ENCODE measurements at regions not wholly inside any gene's neighbourhood (a gene's known extent, or its start where the extent isn't known, plus 50 kb on each side); places are given as distances from the start of the nearest gene placed in this dataset.

GRCh38 chr2:195428673-195429072, 228.4 kb upstream of the SLC39A10 start:
- TF ChIP-seq CTCF (IDR thresholded peaks at IDR 0.05), result no peak
- no peak for TF ChIP-seq ZFX (IDR thresholded peaks at IDR 0.05; ENCODE audit: borderline replicate concordance)
- no peak overlapping the region for H3K27ac ChIP-seq

- no peak overlapping the region for H3K27ac ChIP-seq
- TF ChIP-seq CTCF (IDR thresholded peaks at IDR 0.05), result no peak
- TF ChIP-seq ZFX (IDR thresholded peaks at IDR 0.05; ENCODE audit: borderline replicate concordance), result no peak
Observed at GRCh38 chr2:195425328-195425727, 231.7 kb upstream of the SLC39A10 start.

- no peak for TF ChIP-seq CTCF (IDR thresholded peaks at IDR 0.05)
- no peak overlapping the region for H3K27ac ChIP-seq
Observed at GRCh38 chr2:195419033-195419432, 238.0 kb upstream of the SLC39A10 start.

GRCh38 chr2:195414537-195415100, 242.4 kb upstream of the SLC39A10 start:
- TF ChIP-seq ZFX (IDR thresholded peaks at IDR 0.05; ENCODE audit: borderline replicate concordance), result no peak
- H3K27ac ChIP-seq, result no peak overlapping the region

GRCh38 chr2:195413944-195414343, 243.1 kb upstream of the SLC39A10 start:
- no peak for TF ChIP-seq CTCF (IDR thresholded peaks at IDR 0.05)
- TF ChIP-seq ZFX (IDR thresholded peaks at IDR 0.05; ENCODE audit: borderline replicate concordance), result no peak
- H3K27ac ChIP-seq, result no peak overlapping the region

GRCh38 chr2:195413422-195413821, 243.6 kb upstream of the SLC39A10 start:
- H3K27ac ChIP-seq, result no peak overlapping the region
- TF ChIP-seq CTCF (IDR thresholded peaks at IDR 0.05) (no peak), ZFX (IDR thresholded peaks at IDR 0.05; ENCODE audit: borderline replicate concordance) (no peak)

- no peak for TF ChIP-seq ZFX (IDR thresholded peaks at IDR 0.05; ENCODE audit: borderline replicate concordance)
- no peak for TF ChIP-seq CTCF (IDR thresholded peaks at IDR 0.05)
- H3K27ac ChIP-seq, result no peak overlapping the region
Observed at GRCh38 chr2:195411219-195411687, 245.8 kb upstream of the SLC39A10 start.

- TF ChIP-seq ZFX (IDR thresholded peaks at IDR 0.05; ENCODE audit: borderline replicate concordance), result no peak
- no peak overlapping the region for H3K27ac ChIP-seq
Observed at GRCh38 chr2:195410074-195410671, 246.9 kb upstream of the SLC39A10 start.

Measured in 22Rv1 (cell line).